ENCODE measurements at regions not wholly inside any gene's neighbourhood (a gene's known extent, or its start where the extent isn't known, plus 50 kb on each side); places are given as distances from the start of the nearest gene placed in this dataset.

GRCh38 chr20:1720226-1720625 lies 62.6 kb upstream of the SIRPG start (continued):
- TF ChIP-seq TFE3 (CRISPR knock-in tag; IDR thresholded peaks at IDR 0.05), result no peak

- H3K4me3 ChIP-seq (replicated peaks in 1 of 3; ENCODE audit: insufficient read depth in 1 of 3, low read depth in 2 of 3, low read length in 3 of 3), result no peak overlapping the region
- in situ Hi-C loops (cut with HindIII; ENCODE audit: extremely low pct_ligation_motif_present, low pct_unique_long_range_greater_than_20kb) (no loop called here), intact Hi-C loops (cut with micrococcal nuclease; ENCODE audit: unreplicated experiment) (no loop called here)
- ChIA-PET CTCF (ENCODE audit: low intra/inter-chr PET ratio, low total read pairs) (no interaction called here), POLR2A (no interaction called here)
- no TSS peak for BruUV-seq (replicated peaks)
- H3K4me1 ChIP-seq (ENCODE audit: insufficient read depth, low read length), result no peaks in the 10 kb centered on the region
- peaks cover 0 to 19% of the 10 kb centered on the region in 2 experiments; a peak in 2 of 5 replicates for H3K27me3 ChIP-seq (ENCODE audit: control insufficient read depth in 1 of 2, insufficient read depth in 2 of 2, low read length in 2 of 2)
- TF ChIP-seq FOXA1 (IDR thresholded peaks at IDR 0.05), result no peak
- TF ChIP-seq FOXA1 (CRISPR knock-in tag; IDR thresholded peaks at IDR 0.05), result no peak
- TF ChIP-seq NR2F2 (IDR thresholded peaks at IDR 0.05; ENCODE audit: borderline replicate concordance, low read depth), result no peak
- no peak for TF ChIP-seq ZNF737 (CRISPR knock-in tag; IDR thresholded peaks at IDR 0.05; ENCODE audit: borderline replicate concordance)
- TF ChIP-seq ZNF639 (CRISPR knock-in tag; conservative IDR thresholded peaks at IDR 0.05), result no peak
- TF ChIP-seq ZIK1 (CRISPR knock-in tag; IDR thresholded peaks at IDR 0.05; ENCODE audit: borderline replicate concordance, low read depth), result no peak
- no peak for TF ChIP-seq ZNF33B (CRISPR knock-in tag; IDR thresholded peaks at IDR 0.05)
- ATAC-seq, result no peak
- DNase-seq (ENCODE audit: low spot score), result no peak
- no peak overlapping the region for H3K4me2 ChIP-seq (ENCODE audit: low read depth, low read length)
- H3K9me3 ChIP-seq (ENCODE audit: low read length), result no peaks in the 10 kb centered on the region
- H3K79me2 ChIP-seq (ENCODE audit: insufficient read depth, low read length), result no peaks in the 10 kb centered on the region
- H3K9ac ChIP-seq (ENCODE audit: insufficient read depth, low read depth, low read length), result no peak overlapping the region
- H4K20me1 ChIP-seq (ENCODE audit: insufficient read depth, low read length), result no peaks in the 10 kb centered on the region
- no peak overlapping the region for H2AFZ ChIP-seq (ENCODE audit: low read length)
- no peak for FAIRE-seq
- H3K36me3 ChIP-seq (replicated peaks in 1 of 2; ENCODE audit: control insufficient read depth in 1 of 2, insufficient read depth in 2 of 2, low read length in 2 of 2), result no peaks in the 10 kb centered on the region
- no peak overlapping the region for H3K27ac ChIP-seq (ENCODE audit: extremely low read length, insufficient read depth, low read length)
- 21% methylated on average over 8 of the region's 8 CpGs for WGBS (ENCODE audit: low lambda C conversion rate)
Measured at GRCh38 chr20:1718604-1719384, 61.2 kb upstream of the SIRPG start.

All from HepG2 (cell line).